ENCODE measurements at regions not wholly inside any gene's neighbourhood (a gene's known extent, or its start where the extent isn't known, plus 50 kb on each side); places are given as distances from the start of the nearest gene placed in this dataset.

DNA sequence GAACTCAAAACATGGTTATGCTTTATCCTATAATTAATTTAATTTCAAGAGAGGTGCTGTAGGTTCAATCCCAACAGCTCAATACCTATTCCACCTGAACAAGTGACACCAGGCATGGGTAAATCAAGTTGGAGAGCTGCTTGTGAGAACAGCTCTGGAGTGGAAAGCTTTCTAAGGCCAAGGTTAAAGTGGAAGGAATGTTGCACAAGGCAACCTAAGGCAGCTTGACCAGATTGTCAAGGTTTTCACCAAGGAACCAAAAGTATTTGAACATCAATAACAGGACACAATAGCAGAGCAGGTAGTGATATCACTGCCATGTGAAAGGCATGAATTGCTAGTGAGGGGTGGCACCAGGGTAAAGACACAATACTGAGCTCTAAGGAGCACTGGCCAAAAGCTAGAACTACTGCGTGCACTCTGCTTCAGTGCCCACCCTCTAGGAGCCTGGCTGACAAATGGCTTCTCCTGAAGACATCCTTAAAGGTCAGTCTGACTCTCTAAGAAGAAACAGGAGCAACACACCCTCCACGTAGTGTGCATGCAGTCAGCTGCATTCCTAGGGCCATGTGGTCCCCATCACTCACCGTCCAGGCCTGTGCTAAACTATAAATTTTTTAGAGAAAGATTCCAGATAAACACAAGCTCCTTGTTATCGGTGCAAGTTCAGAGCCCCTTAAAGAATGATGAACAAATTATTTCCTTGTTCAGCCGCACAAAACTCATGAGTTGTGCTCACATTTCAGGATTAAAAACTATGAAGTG is 677.7 kb upstream of the KLF4 start:
- no peak for DNase-seq

DNA sequence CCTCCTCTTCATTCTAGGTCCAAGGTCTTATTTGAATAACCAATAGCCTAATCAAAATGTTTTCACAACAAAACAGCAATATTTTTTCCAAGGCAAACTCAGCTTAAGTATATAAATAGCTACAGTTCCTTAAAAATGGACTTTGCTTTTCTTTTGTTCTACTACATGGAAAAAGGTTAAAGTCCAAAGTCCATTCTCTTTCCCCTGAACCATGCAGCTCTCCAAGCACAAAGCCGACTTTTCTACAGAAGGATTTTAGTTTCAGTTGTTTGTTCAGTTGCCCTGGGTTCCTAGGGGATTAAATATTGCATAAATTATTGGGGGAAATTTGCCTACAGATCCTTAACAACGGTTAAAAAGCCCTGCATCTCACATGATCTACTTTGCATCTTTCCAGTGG is 677.0 kb upstream of the KLF4 start:
- no peak for DNase-seq

GRCh38 chr9:108163321-108164005 is 673.9 kb upstream of the KLF4 start:
- DNase-seq, result no peak

- DNase-seq, result no peak
These were observed 673.1 kb upstream of the KLF4 start for GRCh38 chr9:108162664-108163063.

DNA sequence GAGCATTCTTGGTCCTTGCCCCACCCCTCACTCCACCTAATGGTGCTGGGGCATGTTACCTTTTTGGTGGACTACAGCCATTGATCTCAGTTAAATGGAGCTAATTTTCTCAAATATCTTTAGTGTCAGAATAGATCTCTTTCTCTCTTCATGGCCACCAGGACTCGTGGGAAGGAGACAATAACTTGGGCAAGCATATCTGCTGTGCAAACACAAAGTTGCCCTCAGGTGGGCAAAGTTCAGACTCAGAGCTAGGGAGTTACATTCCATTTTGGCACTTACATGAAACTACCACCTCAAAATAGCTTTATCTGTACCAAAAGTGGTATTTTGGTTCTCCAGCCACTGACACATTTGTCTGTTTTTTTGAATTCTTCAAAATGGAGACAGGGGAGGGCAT is 671.9 kb upstream of the KLF4 start:
- DNase-seq, result no peak

DNA sequence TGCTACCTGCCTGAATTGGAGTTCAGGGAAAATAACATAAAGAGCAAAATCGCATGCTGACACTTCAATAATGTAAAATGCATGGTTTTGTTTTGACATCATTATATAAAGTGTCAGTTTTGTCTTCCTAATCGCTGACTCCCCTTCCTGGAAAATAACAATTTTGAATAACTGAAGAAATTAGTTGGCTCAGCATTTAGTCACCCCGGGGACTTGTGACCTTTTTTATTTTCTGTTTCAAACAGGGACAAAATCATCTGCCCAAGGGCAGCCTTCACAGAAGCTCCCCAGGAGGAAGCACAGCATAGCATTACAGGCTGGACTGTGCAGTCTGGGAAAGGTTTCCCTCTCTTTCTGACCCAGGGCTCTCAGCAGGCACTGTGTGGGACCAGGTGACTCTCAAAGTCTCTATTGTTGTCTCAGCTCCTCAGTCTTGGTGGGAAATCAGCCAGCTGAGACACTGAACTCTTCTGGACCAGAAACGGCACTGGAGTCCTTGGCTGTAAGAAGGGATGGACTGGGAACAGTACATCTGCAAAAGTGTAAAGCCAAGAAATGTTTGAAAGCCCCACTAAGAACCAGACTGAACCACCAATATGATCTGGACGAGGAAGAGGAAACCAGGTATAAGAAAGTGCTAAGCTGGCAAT is 671.3 kb upstream of the KLF4 start:
- no peak for DNase-seq

DNA sequence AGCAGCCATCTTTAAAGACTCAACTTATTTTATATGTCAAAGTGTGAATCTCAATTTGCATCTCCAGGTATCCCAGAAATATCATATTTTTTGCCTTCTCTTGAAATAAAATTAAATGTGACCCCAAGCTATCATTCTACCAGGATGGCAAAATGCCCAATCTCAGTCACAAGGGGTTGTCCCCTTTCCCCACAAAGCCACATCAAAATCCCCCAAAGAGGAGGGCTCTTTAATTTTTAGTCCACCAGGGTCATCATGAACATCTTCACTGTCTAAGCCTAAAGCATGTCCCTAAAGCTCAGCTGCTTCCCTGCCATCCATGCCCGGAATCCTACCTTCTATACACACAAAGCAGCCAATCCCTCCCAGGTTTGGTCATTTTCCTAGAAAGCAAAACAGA is 670.5 kb upstream of the KLF4 start:
- DNase-seq, result no peak

DNA sequence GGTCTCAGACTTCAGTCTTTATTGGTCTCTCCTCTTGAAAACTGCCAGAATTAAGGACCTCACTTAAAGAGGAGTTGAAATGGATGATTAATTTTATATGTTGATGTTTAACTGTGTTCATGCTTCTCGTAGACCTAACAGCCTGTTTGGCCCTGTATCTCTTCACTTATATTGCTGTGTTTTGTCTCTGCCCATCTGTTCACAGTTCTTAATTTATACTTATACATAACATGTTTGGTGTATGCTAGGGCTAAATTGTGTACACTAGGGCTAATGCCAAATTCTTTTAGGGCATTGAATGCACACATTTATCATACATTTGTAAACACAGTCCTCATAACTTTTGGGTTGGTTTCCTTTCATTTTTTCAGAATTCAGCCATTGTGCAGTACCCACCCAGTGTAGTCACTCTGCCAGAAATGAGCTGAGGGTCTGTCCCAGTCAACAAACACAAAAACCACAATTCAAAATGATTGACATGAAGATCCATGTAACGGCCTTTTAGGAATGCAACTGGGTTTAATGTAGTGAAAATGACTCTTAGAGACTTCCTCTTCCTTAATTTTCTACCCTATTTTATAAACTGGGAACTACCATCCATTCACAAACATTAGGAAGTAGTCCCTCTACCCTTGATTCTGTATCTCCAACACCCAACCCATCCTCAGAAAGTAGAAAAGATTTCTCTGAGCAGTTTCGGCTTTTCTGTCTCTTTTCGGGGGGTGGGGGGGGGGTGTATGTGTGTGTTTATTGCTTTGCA is 668.8 kb upstream of the KLF4 start:
- DNase-seq, result no peak

DNA sequence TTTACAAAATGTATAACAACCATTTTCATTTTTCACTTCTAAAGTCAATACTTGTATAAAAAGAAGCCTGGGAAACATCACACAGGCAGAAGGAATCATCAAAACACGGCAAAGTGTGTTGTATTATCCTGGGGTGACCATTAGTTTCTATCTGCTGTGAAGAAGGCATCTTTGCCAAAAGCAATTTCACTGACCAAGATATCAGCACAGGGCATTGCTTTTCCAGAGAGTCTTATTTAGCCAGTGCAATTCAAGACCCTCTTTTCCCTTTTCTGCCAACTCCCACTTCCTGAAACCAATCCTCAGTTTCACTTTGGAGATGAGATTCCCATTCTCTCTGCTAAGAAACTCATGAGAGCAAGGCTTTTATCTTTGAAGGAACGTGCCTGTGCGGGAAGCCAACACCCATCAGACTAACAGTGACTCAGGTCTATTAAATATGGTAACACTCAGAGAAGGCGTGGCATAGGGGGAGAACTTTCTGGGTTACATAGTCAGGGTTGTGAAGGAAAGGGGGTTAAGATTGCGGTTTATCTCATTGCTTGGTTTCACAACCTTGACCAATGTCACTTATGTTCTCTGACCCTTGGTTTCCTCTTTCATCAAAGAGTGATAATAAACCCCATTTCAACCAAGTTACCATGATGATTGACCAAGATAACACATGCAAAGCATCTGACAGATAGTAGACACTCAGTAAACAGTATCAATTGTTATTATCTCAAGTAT is 666.9 kb upstream of the KLF4 start:
- no peak for DNase-seq

DNA sequence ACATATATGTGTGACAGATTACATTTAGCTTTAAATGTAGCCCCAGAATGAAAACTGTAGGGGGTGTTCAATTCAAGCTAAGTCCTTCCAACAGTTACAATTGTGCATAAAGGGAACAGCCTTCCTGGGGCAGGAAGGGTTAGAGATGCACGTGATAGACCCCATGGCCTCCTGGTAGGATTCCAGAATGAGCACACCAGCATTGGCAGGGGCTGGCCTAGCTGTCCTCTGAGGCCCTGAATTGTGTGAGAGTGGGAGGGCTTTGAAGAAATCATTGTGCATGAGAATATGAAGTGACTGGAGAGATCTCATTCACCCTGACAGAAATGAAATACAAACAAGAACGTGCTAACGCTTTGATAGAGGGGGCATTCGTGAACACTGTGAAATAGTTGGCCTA is 663.8 kb upstream of the KLF4 start:
- no peak for DNase-seq

- DNase-seq, result no peak
These were observed 661.4 kb upstream of the KLF4 start for GRCh38 chr9:108150736-108151586.

DNA sequence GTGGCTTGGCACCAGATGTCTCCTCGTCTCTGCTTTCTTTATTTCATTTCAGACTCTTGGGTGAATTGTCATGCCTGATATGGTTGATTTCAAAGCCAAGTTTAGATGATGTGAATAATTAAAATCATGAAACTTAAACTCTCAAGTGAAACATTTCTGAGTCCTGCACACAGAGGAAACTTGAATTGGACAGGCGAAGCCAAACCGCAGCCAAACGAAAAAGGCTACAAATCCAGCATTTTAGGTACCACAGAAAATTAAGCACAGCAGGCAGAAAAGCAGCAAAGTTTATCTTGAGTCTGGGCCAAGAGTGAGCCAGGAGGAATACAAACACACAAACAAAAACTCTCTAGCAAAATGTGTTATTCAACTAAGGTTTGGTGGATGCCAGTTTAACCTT is 659.8 kb upstream of the KLF4 start:
- DNase-seq, result no peak

GRCh38 chr9:108142504-108143201 is 653.1 kb upstream of the KLF4 start:
- DNase-seq, result no peak

DNA sequence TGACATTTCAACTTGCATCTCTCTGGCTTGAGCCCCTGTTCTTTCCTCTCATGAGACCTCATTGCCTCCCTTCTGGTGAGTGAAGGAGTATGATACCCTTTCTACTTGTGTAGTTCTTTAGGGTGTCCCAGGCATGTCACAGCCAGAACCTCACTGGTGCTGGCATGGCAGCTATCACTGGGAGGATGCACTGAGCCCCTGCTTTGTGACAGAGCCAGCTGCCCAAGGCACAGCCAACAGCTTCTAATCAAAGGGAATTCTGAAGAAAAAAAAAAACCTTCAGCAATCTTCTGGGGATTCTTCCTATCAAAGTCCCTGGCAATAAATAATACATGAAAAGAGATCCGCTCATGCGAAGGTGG is 652.6 kb upstream of the KLF4 start:
- no peak for DNase-seq

GRCh38 chr9:108139900-108140299 is 650.3 kb upstream of the KLF4 start:
- no peak for DNase-seq

- DNase-seq, result no peak
These were observed 648.9 kb upstream of the KLF4 start for GRCh38 chr9:108138516-108138915.

DNA sequence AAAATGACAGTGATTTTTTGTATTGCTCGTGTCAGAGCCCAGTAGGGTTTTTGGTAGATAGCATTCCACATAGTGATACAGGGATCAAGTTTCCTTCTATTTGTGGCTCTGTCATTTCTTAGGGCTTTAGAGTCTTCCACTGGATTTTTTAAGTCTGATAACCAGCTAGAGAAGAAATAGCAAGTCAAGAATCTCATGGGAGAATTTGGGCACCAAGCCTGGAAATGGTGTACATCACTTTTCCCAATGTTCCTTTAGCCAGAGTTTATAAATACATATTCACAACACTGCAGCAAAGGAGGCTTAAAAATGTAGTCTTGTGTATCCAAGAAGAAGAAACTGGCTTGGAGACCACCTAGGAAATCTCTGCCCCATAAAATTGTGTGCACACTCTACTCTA is 647.1 kb upstream of the KLF4 start:
- no peak for DNase-seq

DNA sequence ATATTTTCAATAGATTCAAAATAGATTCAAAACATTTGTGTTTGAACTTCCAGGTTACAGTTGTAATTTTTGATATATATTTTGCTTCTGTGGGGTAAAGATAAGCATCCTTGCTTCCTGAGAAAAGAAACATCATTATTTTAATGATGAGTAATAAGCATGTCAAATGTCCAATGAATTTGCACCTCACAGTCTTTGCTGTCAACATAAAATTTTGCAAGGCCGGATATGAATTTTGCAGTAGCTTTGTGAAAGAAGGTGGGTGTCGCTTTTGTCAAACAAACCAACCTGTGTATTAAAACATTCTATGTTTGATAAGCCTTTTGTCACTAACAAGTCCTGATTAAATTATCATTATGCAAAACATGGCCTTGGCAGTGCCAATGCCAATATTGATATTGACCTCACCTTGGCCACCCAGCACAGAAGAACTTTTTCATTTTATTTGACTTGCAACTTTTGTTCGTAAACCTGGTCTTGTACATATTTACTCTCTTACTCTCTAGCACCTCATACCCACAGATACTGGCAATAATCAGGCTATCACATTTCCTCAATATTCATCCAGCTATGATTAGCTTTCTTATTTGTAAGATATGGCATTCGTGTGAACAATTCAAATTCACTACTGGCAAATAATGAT is 645.0 kb upstream of the KLF4 start:
- DNase-seq, result no peak

DNA sequence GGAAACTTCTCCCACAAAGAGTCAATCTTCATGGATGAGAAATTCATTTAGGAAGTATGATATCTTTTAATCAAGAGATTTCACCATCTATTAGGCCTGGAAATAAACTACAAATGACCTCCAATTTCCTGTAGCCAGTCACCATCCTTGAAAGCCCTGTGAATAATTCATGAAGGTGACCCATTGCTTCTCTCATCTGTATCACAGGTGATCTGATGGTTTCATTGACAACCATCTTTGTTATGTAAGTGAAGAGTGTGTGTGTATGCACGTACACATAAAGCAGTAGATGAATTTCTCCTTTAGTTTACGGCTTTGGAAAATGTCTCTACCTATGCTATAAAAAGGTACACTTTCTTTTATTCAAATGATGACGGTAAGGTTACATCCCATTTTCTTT is 644.1 kb upstream of the KLF4 start:
- DNase-seq, result no peak

GRCh38 chr9:108133101-108133500 is 643.5 kb upstream of the KLF4 start:
- DNase-seq, result no peak

DNA sequence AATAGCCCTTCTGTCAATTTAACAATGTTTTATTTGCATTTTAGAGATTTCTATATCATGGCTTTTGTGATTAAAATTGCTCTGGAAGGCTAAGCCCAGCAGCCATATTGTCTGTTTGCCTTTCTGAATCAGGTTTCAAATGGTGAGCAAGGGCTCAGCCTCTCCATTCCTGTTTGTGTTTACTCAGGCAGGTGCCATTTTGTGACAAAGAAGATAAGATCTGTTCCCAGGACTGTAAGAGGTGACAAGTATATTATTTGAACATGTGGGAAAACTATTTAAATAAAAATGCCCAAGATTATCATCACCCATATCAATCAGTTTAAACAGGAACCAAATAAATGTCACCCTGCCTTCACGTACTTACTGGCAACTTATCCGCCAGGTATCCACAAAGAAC is 641.3 kb upstream of the KLF4 start:
- no peak for DNase-seq

Measured in NCI-H2107 (cell line).